K562 (cell line): ENCODE measurements at regions not wholly inside any gene's neighbourhood (a gene's known extent, or its start where the extent isn't known, plus 50 kb on each side); places are given as distances from the start of the nearest gene placed in this dataset.
"Not testable (repeated sequence)": the region's sequence is repeated elsewhere in the genome, so short reads cannot be mapped to it uniquely, and the experiment has no call there.

Source experiments
- ATAC-seq: fragments of 200-7000 bp; cut with Tn5 transposase; 3 replicates; pipeline ENCODE4 v1.9.1; 2020; ENCODE audit warnings: moderate library complexity
- BruUV-seq: library from RNA; stranded (reverse); fragments of 400-500 nt; replicated peaks from 2 replicates; lab custom pipeline; 2021; lab: Mats Ljungman, UMichigan
- CTCF ChIA-PET: fragments of 300-600 bp; formaldehyde crosslinking; extraction: SDS; loops from one replicate; lab custom pipeline; 2021; ENCODE audit warnings: low intra/inter-chr PET ratio; lab: Yijun Ruan, JAX
- POLR2A ChIA-PET: fragments of 300-600, 350-650 bp; sonication (Branson Sonifier 250); formaldehyde crosslinking; extraction: SDS; loops from one replicate; lab custom pipeline; 2021; ENCODE audit warnings: antibody characterized with exemption, inconsistent platforms; lab: Yijun Ruan, JAX
- DNase-seq, 4 experiments: peaks; one replicate each; pipeline versions ENCODE4 v3.0.0 to v3.0.0-alpha.2; 2011 to 2018; ENCODE audit warnings: low spot score in 3 of 4, mixed read lengths in 3 of 4; ENCODE audit errors: extremely low read depth in 1 of 4
- FAIRE-seq: peaks from 2 replicates; lab custom pipeline; 2011; peaks lifted over from hg19 to GRCh38; lab: Jason Lieb, UNC
- H2AFZ ChIP-seq: 2 replicates; pipeline ENCODE4 v1.6.0; 2011; ENCODE audit warnings: low read depth, low read length, control low read depth, inconsistent platforms
- H3K27ac ChIP-seq: fragments of 200-600 bp; 3 replicates; pipeline ENCODE4 v1.8.0; 2011; ENCODE audit warnings: low read depth, mild to moderate bottlenecking, control low read depth, inconsistent platforms, low read length, moderate library complexity, mixed read lengths; ENCODE audit errors: extremely low read depth
- H3K27me3 ChIP-seq, 2 experiments: fragments of 300-600 bp in 1 of 2; 2 replicates in 1 of 2; 3 replicates in 1 of 2; pipeline versions ENCODE4 v1.6.0 to v1.8.0; 2011; ENCODE audit warnings: inconsistent platforms in 2 of 2, low read length in 2 of 2, mild to moderate bottlenecking in 1 of 2, mixed read lengths in 1 of 2, moderate library complexity in 1 of 2; ENCODE audit not compliant: control insufficient read depth in 2 of 2, insufficient read depth in 2 of 2
- H3K36me3 ChIP-seq: fragments of 300-600 bp; 3 replicates; pipeline ENCODE4 v1.8.0; 2011; ENCODE audit warnings: mild to moderate bottlenecking, low read length, inconsistent platforms; ENCODE audit not compliant: control insufficient read depth, insufficient read depth
- H3K4me1 ChIP-seq, 2 experiments: fragments of 200-600 bp in 1 of 2; replicated peaks in 1 of 2; 2 replicates in 1 of 2; 3 replicates in 1 of 2; pipeline versions ENCODE4 v1.5.1 to v1.8.0; 2011; ENCODE audit warnings: inconsistent platforms in 2 of 2, low read length in 2 of 2, mild to moderate bottlenecking in 1 of 2, mixed read lengths in 1 of 2, moderate library complexity in 1 of 2; ENCODE audit not compliant: control insufficient read depth in 2 of 2, insufficient read depth in 2 of 2
- H3K4me2 ChIP-seq: 2 replicates; pipeline ENCODE4 v1.6.1; 2011; ENCODE audit warnings: low read length, control low read depth, inconsistent platforms, mixed read lengths; ENCODE audit not compliant: insufficient read depth
- H3K4me3 ChIP-seq: fragments of 200-600 bp; sonication (generic), shearing (Covaris generic); 2 replicates; pipeline ENCODE4 v1.5.1; 2016; ENCODE audit warnings: control low read depth, inconsistent platforms
- H3K79me2 ChIP-seq: fragments of 200-600 bp; 3 replicates; pipeline ENCODE4 v1.8.0; 2011; ENCODE audit warnings: low read length, inconsistent platforms; ENCODE audit not compliant: control insufficient read depth, insufficient read depth
- H3K9ac ChIP-seq, 2 experiments: 2 replicates each; pipeline versions ENCODE4 v1.6.0 to v1.6.1; 2011; ENCODE audit warnings: low read depth in 2 of 2, low read length in 2 of 2, control low read depth in 1 of 2, inconsistent platforms in 1 of 2, mild to moderate bottlenecking in 1 of 2, mixed read lengths in 1 of 2; ENCODE audit not compliant: insufficient read depth in 1 of 2
- H3K9me1 ChIP-seq: one replicate; pipeline ENCODE4 v1.6.0; 2011; ENCODE audit warnings: inconsistent platforms, mild to moderate bottlenecking, low read length, moderate library complexity; ENCODE audit not compliant: control insufficient read depth, insufficient read depth
- H3K9me3 ChIP-seq: replicated peaks from 2 replicates; pipeline ENCODE4 v1.5.1; 2011; ENCODE audit warnings: low read depth, low read length, inconsistent platforms; ENCODE audit not compliant: control insufficient read depth, insufficient read depth
- H4K20me1 ChIP-seq: replicated peaks from 2 replicates; pipeline ENCODE4 v1.6.1; 2011; ENCODE audit warnings: low read length, inconsistent platforms, mixed read lengths; ENCODE audit not compliant: control insufficient read depth, insufficient read depth
- CHD1 ChIP-seq: fragments of 200-600 bp; sonication (generic); IDR thresholded peaks from one replicate; pipeline ENCODE4 v1.6.1; 2012; ENCODE audit warnings: mild to moderate bottlenecking, moderate library complexity, low read length, inconsistent platforms
- HES1 ChIP-seq: fragments of 450-650 bp; IDR thresholded peaks from 2 replicates; pipeline ENCODE4 v1.6.1; 2016; ENCODE audit warnings: low read depth, mild to moderate bottlenecking, moderate library complexity
- MAFF ChIP-seq: IDR thresholded peaks from 2 replicates; pipeline ENCODE4 v1.6.1; 2012; ENCODE audit warnings: low read length, improper control_type of control experiment
- MBD1 ChIP-seq: fragments of 250-450 bp; sonication (Bioruptor Pico); IDR thresholded peaks from 2 replicates; pipeline ENCODE4 v1.8.0; 2022; ENCODE audit warnings: inconsistent platforms
- NFIC ChIP-seq: fragments of 450-650 bp; IDR thresholded peaks from 2 replicates; pipeline ENCODE4 v1.6.1; 2017; ENCODE audit warnings: mild to moderate bottlenecking, inconsistent platforms
- NFIX ChIP-seq: fragments of 250-450 bp; sonication (Bioruptor Pico); IDR thresholded peaks from 2 replicates; pipeline ENCODE4 v1.4.0; 2020; ENCODE audit warnings: low read depth, mild to moderate bottlenecking, moderate library complexity
- SAP30 ChIP-seq: fragments of 200-600 bp; sonication (generic); IDR thresholded peaks from 2 replicates; pipeline ENCODE4 v1.6.1; 2012; ENCODE audit warnings: borderline replicate concordance, low read depth, mild to moderate bottlenecking, moderate library complexity, low read length, control low read depth, inconsistent platforms; ENCODE audit not compliant: insufficient read depth, poor library complexity, severe bottlenecking
- ZNF239 ChIP-seq: fragments of 250-450 bp; sonication (Bioruptor Pico); IDR thresholded peaks from 2 replicates; pipeline ENCODE4 v1.4.0; 2020; ENCODE audit warnings: mild to moderate bottlenecking
- ZNF280A ChIP-seq: fragments of 450-650 bp; IDR thresholded peaks from 2 replicates; pipeline ENCODE4 v1.6.1; 2018; ENCODE audit warnings: mild to moderate bottlenecking, low read depth; ENCODE audit not compliant: partially characterized antibody
- WGBS: fragments of 100-300 bp; shearing (Covaris generic); methylation state at CpG from one replicate; pipeline ENCODE4 v1.1.6; 2016; ENCODE audit warnings: low coverage, mixed read lengths; ENCODE audit not compliant: insufficient coverage; ENCODE audit errors: missing lambda C conversion rate; 5-methylcytosine and 5-hydroxymethylcytosine counted together
- in situ Hi-C: fragments of 300-500 bp; cut with MboI; formaldehyde crosslinking; loops from 4 replicates; pipeline ENCODE4 v1.15.0; 2018; ENCODE audit warnings: inconsistent platforms, mixed read lengths
- intact Hi-C: fragments of 100-400 bp; cut with micrococcal nuclease; formaldehyde crosslinking; loops from 2 replicates; pipeline ENCODE4 v1.14.2; 2022

GRCh38 chr4:77454858-77455257 is 150.8 kb upstream of the CXCL13 start:
- Histone ChIP-seq H2AFZ (no peak overlapping the region), H3K79me2 (no peaks in the 10 kb centered on the region), H4K20me1 (no peaks in the 10 kb centered on the region), H3K4me2 (no peak overlapping the region), H3K4me1 (no peaks in the 10 kb centered on the region), H3K27me3 (no peaks in the 10 kb centered on the region), H3K9me3 (no peaks in the 10 kb centered on the region), H3K27ac (no peak overlapping the region), H3K36me3 (no peaks in the 10 kb centered on the region), H3K9me1 (no peaks in the 10 kb centered on the region), H3K9ac (no peak overlapping the region), H3K4me3 (no peak overlapping the region)
- ChIA-PET POLR2A (no interaction called here), CTCF (no interaction called here)
- no peak for FAIRE-seq
- ATAC-seq = no peak
- 0% methylated on average over 1 of the region's 1 CpG for WGBS
- TF ChIP-seq ZNF239 (CRISPR knock-in tag) = no peak
- TF ChIP-seq SAP30 = no peak
- 0 out of 2 replicates have a peak, but pooled peaks have one; percentile 29 for TF ChIP-seq NFIX (CRISPR knock-in tag)
- TF ChIP-seq CHD1 = no peak
- no peak for TF ChIP-seq HES1
- peak; percentile 82 for TF ChIP-seq NFIC
- TF ChIP-seq ZNF280A = no peak
- no peak for TF ChIP-seq MAFF
- no peak for TF ChIP-seq MBD1 (CRISPR knock-in tag)
- intact Hi-C loops = no loop called here
- BruUV-seq = no TSS peak
- DNase-seq = no peak
- in situ Hi-C loops = no loop called here

- POLR2A ChIA-PET, H3K27me3 ChIP-seq, H3K9ac ChIP-seq, ATAC-seq, CTCF ChIA-PET, BruUV-seq, H3K4me3 ChIP-seq, H3K9me1 ChIP-seq, H4K20me1 ChIP-seq, H3K79me2 ChIP-seq, DNase-seq, H3K4me2 ChIP-seq, H3K9me3 ChIP-seq, H3K36me3 ChIP-seq, H2AFZ ChIP-seq, H3K27ac ChIP-seq, intact Hi-C loops, FAIRE-seq, in situ Hi-C loops, H3K4me1 ChIP-seq: not testable (repeated sequence)
- WGBS = 0% methylated on average over 2 of the region's 2 CpGs
Observed at GRCh38 chr4:77464100-77464499, 141.5 kb upstream of the CXCL13 start.
